HG03378 (cell line): ENCODE measurements at regions not wholly inside any gene's neighbourhood (a gene's known extent, or its start where the extent isn't known, plus 50 kb on each side); places are given as distances from the start of the nearest gene placed in this dataset.
"Not testable (repeated sequence)": the region's sequence is repeated elsewhere in the genome, so short reads cannot be mapped to it uniquely, and the experiment has no call there.

ENCODE experiments used
- ATAC-seq: cut with Tn5 transposase; IDR thresholded peaks from one replicate; pipeline ENCODE4 v1.9.1; 2021; ENCODE audit warnings: mild to moderate bottlenecking, moderate library complexity; ENCODE audit not compliant: unreplicated experiment

DNA sequence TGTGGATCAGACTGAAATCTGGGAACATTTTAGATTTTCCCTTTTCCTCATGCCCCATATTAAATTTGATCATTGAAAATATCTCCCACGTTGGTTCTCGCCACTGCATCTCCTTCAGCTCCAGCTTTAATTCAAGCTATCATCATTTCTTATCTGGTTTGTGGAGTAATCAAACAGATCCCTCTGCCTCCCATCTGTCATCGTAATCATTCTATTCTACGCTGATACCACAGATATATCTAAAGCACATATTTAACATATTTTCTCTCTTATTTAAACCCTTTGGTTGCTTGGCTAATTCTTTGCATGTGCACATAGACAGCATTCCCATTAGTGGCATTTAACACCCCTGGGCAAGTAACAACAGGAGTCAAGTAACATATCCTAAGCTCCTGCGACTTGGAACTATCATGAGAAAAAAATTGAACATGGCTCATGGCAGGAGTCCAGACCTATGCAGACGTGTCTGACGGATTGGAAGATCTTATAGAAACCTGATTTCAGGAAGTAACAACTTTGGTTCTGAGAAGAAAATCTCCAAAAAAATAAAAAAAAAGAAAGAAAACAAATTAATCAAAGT is 158.8 kb upstream of the KYNU start:
- ATAC-seq = no peak

- ATAC-seq = no peak
These were observed 160.8 kb upstream of the KYNU start for GRCh38 chr2:142716463-142717242.

GRCh38 chr2:142714600-142714999 is 162.9 kb upstream of the KYNU start:
- ATAC-seq = peak; percentile 81

DNA sequence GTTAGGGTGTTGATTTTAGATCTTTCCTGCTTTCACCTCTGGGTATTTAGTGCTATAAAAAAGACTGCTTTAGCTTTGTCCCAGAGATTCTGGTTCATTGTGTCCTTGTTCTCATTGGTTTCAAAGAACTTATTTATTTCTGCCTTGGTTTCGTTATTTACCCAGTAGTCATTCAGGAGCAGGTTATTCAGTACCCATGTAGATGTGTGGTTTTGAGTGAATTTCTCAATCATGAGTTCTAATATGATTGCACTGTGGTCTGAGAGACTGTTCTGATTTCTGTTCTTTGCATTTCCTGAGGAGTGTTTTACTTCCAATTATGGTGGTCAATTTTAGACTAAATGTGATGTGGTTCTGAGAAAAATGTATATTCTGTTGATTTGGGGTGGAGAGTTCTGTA is 167.1 kb upstream of the KYNU start:
- no peak for ATAC-seq

DNA sequence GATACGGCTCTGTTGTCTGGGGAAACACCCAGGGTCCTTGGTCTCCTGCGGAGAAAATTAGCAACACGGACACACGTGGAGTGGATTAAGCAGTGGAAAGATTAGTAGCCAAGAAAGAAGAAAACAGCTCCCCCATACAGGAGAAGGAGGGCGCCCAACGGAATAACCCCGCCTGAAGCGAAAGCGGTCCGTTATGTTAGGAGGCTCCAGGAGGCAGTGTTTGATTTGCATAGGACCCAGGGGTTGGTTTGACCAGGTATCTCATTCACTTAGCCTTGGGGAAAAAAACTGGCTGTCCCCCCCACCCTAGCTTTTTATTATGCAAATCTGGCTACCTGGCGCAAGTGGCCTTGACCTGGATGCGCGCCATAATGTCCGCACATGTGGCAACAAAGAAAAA is 170.1 kb upstream of the KYNU start:
- no peak for ATAC-seq

- ATAC-seq = not testable (repeated sequence)
These were observed 175.1 kb upstream of the KYNU start for GRCh38 chr2:142702397-142702796.

DNA sequence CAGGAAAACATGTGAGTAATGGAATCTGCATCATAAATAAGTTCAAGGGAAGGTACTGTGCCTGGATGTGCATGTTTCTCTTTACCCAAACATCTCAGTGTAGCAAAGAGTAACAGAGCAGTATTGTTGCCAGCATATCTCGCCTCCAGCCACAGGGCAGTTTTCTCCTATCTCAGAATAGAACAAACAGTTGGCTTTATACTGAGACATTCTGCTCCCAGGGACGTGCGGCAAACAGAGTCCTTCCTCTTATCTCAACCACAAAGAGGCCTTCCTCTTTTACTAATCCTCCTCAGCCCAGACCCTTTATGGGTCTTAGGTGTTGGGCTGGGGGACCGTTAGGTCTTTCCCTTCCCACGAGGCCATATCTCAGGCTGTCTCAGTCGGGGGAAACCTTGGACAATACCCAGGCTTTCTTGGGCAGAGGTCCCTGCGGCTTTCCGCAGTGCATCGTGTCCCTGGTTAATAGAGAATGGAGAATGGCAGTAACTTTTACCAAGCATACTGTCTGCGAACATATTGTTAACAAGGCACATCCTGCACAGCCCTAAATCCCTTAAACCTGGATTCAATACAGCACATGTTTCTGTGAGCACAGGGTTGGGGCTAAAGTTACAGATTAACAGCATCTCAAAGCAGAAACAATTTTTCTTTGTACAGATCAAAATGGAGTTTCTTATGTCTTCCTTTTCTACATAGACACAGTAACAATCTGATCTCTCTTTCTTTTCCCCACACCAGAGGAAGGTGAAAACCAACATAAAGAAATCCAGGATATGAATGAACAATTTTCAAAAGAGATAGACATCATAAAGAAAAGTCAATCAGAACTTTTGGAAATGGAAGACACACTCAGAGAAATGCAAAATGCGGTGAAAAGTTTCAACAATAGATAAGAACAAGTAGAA is 181.9 kb upstream of the KYNU start:
- not testable (repeated sequence) for ATAC-seq

- no peak for ATAC-seq
These were observed 183.2 kb upstream of the KYNU start for GRCh38 chr2:142694282-142694681.

- ATAC-seq = no peak
These were observed 184.1 kb upstream of the KYNU start for GRCh38 chr2:142693171-142693950.

- no peak for ATAC-seq
These were observed 188.4 kb upstream of the KYNU start for GRCh38 chr2:142688856-142689605.

- no peak for ATAC-seq
These were observed 190.0 kb upstream of the KYNU start for GRCh38 chr2:142687509-142687908.

GRCh38 chr2:142687075-142687474 is 190.4 kb upstream of the KYNU start:
- no peak for ATAC-seq

GRCh38 chr2:142684667-142685066 is 192.8 kb upstream of the KYNU start:
- no peak for ATAC-seq

GRCh38 chr2:142682528-142682927 is 194.9 kb upstream of the KYNU start:
- no peak for ATAC-seq

DNA sequence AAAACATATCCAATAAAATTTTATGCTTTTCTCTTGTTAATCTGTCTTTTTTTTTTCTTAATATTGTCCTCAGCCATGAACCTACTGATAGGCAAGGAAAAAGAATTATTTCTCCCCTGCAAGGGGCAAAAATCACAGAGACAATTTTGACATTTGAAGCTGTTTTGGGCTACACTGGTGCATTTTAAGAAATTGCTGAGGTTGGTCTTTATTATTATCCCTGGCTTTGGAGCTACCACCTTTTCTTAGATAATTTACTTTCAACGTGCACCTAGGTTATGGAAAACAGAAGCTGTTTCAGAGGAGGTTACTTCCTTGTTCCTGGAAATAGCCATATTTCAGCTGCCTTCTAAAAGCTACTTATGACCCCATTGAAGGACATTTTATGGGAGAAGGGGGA is 195.5 kb upstream of the KYNU start:
- ATAC-seq = no peak

DNA sequence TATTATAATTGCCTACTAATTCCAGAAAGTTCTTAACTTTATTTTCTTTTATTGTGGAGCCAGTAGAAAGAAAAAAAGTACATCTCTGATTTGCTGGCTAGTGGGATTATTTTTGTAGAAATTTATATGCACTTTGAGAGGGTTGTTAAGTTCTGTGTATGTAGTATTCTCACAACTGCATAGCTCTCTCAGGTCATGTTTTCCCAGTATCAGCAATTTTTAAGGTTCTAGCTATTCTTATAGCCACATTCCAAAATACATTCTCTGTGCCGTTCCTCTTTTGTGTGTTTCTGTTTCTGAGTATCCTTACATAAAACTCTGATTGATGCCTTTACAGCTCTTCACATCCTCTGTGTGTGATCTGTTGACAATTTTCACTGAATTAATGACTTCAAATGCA is 199.3 kb upstream of the KYNU start:
- ATAC-seq = no peak

- ATAC-seq = no peak
These were observed 202.1 kb upstream of the KYNU start for GRCh38 chr2:142675398-142675797.

DNA sequence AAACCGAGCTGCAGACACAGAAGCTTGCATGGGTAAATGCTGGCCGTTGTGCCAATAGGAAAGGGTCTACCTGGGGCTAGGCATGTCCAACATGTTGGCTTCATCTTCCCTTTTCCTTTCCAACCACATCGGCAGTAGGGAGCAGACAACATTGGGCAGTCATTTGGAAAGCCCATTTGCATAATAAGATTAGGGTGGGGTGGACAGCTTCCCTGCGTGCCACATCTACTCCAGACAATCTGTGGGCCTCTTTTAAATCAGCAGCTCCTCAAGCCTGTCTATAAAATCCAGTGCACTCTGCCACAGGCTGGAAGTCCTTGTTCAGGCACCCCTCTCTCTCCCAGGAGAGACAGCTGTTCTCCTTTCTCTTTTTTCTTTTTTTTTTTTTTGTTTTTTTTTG is 203.6 kb upstream of the KYNU start:
- ATAC-seq = no peak

DNA sequence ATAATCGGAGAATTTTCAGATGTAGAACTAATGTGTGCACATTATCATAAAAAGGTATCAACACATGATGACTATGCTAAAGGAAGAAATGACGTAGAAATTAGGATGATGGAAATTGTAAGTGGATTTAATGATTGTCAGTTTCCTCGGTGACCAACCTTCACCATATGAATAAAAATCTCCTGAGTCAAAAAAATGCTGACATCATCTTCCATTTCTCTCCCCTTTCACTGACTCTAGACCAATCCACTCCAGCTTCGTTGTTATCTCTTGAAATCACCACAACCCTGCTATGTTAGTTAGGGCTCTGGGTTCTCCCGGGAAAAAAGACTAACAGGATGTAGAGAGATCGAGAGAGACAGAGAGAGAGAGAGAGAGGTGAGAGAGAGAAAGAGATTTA is 204.8 kb upstream of the KYNU start:
- ATAC-seq = no peak

DNA sequence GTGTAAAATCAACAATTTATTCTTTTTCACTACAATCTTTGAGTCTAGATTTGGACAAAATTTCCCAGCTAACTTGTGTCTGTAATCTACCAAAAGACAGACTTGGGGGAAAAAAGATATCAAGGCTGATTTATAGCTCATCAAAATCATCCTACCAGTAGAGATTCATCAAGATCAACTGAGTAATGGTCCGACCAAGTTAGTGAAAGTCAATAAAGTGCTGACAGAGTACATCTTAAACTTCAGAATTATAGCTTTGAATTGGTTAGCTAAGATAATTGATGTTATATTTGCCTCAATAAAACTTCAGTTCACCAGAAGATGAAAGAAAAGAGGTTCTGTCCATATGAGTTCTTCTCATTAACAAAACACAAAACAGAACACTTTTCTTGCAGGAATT is 207.1 kb upstream of the KYNU start:
- ATAC-seq = no peak
